Spleen (tissue), 11 donors: ENCODE measurements at regions not wholly inside any gene's neighbourhood (a gene's known extent, or its start where the extent isn't known, plus 50 kb on each side); places are given as distances from the start of the nearest gene placed in this dataset.

Experiments
- DNase-seq: peaks from one replicate; pipeline ENCODE4 v3.0.0-alpha.2; 2020
- H3K27ac ChIP-seq, 8 donors: fragments of 200-600 bp; sonication (generic) in 7 of 8; 1 replicate in 4 of 8; 2 replicates in 4 of 8; pipeline versions ENCODE4 v1.5.0 to v1.8.0; 2016 to 2021; ENCODE audit warnings: inconsistent platforms in 4 of 8, mild to moderate bottlenecking in 4 of 8, moderate library complexity in 1 of 8
- H3K27me3 ChIP-seq, 7 donors: fragments of 200-600 bp; sonication (generic) in 6 of 7; replicated peaks in 1 of 7; 1 replicate in 4 of 7; 2 replicates in 3 of 7; pipeline versions ENCODE4 v1.5.0 to v1.8.0; 2016 to 2021; ENCODE audit warnings: inconsistent platforms in 3 of 7, mild to moderate bottlenecking in 1 of 7
- H3K36me3 ChIP-seq, 6 donors: fragments of 200-600 bp; sonication (generic) in 5 of 6; 1 replicate in 4 of 6; 2 replicates in 2 of 6; pipeline versions ENCODE4 v1.5.0 to v1.8.0; 2016 to 2021; ENCODE audit warnings: inconsistent platforms in 2 of 6
- H3K4me1 ChIP-seq, 6 donors: fragments of 200-600 bp; sonication (generic) in 5 of 6; 1 replicate in 3 of 6; 2 replicates in 3 of 6; pipeline versions ENCODE4 v1.5.0 to v1.8.0; 2016 to 2021; ENCODE audit warnings: inconsistent platforms in 3 of 6
- H3K4me3 ChIP-seq, 8 donors: fragments of 200-600 bp; sonication (generic) in 7 of 8; 1 replicate in 4 of 8; 2 replicates in 4 of 8; pipeline versions ENCODE4 v1.5.0 to v1.8.0; 2016 to 2021; ENCODE audit warnings: inconsistent platforms in 4 of 8, mild to moderate bottlenecking in 4 of 8, moderate library complexity in 2 of 8
- H3K9me3 ChIP-seq, 8 donors: fragments of 200-600 bp; sonication (generic) in 7 of 8; 1 replicate in 4 of 8; 2 replicates in 4 of 8; pipeline versions ENCODE4 v1.5.0 to v1.8.0; 2016 to 2021; ENCODE audit warnings: inconsistent platforms in 4 of 8
- CTCF ChIP-seq, 11 experiments: fragments of 200-600 bp in 7 of 11; fragments of 450-650 bp in 4 of 11; sonication (generic) in 4 of 11; IDR thresholded peaks in 8 of 11; conservative IDR thresholded peaks in 3 of 11; 1 replicate in 7 of 11; 2 replicates in 4 of 11; pipeline versions ENCODE4 v1.4.0 to v1.8.0; 2016 to 2021; ENCODE audit warnings: antibody characterized with exemption in 11 of 11, inconsistent platforms in 4 of 11, mild to moderate bottlenecking in 1 of 11
- POLR2A ChIP-seq, 3 donors: fragments of 450-650 bp; IDR thresholded peaks; one replicate each; pipeline ENCODE4 v1.5.1; 2017; ENCODE audit warnings: antibody characterized with exemption in 3 of 3, mild to moderate bottlenecking in 1 of 3
- POLR2AphosphoS5 ChIP-seq, 3 donors: sonication (generic); formaldehyde crosslinking; IDR thresholded peaks; one replicate each; pipeline ENCODE4 v1.5.1; 2017; ENCODE audit warnings: antibody characterized with exemption in 3 of 3
- WGBS, 5 donors: extraction: QIAGEN DNeasy Blood & Tissue Kit in 3 of 5; methylation state at CpG; one replicate each; pipeline versions ENCODE4 v1.1.5 to v1.1.7; 2013 to 2018; 5-methylcytosine and 5-hydroxymethylcytosine counted together
- intact Hi-C: fragments of 100-400 bp; cut with DNase I; formaldehyde crosslinking; loops from one replicate; pipeline ENCODE4 v1.15.0; 2023; ENCODE audit warnings: low total_unique reads
- donor health status: healthy with polysubstance abuse.
- donor health status: DM: no; HTN: no; CAD: no; lungs with moderate emphysema.
- donor health status: DM: no; HTN: no; CAD: no.
- donor health status: Bipolar disorder and iron deficiency.
- donor health status: healthy.
- donor health status: DM: no; HTN: no; CAD: no.
- donor health status: DM: yes; HTN: yes; CAD: no.

- intact Hi-C loops, result no loop called here
- Histone ChIP-seq H3K4me1 (no peaks in the 10 kb centered on the region), H3K4me3 (no peak overlapping the region), H3K27ac (no peak overlapping the region), H3K36me3 (no peaks in the 10 kb centered on the region), H3K9me3 (no peaks in the 10 kb centered on the region), H3K27me3 (no peaks in the 10 kb centered on the region)
- no peak for DNase-seq
- WGBS, 5 donors, result 79 to 90% (median 84%) methylated on average over 2 of the region's 2 CpGs
- TF ChIP-seq POLR2AphosphoS5 (IDR thresholded peaks at IDR 0.05), result no peak
- no peak for TF ChIP-seq POLR2A (IDR thresholded peaks at IDR 0.05)
- TF ChIP-seq CTCF (IDR thresholded peaks at IDR 0.05 in 8 of 11, conservative IDR thresholded peaks at IDR 0.05 in 3 of 11), result no peak
These were observed 454.7 kb upstream of the PRICKLE1 start for GRCh38 chr12:43044241-43044640.

- intact Hi-C loops, result no loop called here
- Histone ChIP-seq H3K27me3 (no peaks in the 10 kb centered on the region), H3K36me3 (no peaks in the 10 kb centered on the region), H3K9me3 (no peaks in the 10 kb centered on the region), H3K4me1 (no peaks in the 10 kb centered on the region), H3K27ac (no peak overlapping the region), H3K4me3 (no peak overlapping the region)
- TF ChIP-seq POLR2A (IDR thresholded peaks at IDR 0.05) (no peak), CTCF (IDR thresholded peaks at IDR 0.05 in 8 of 11, conservative IDR thresholded peaks at IDR 0.05 in 3 of 11) (no peak), POLR2AphosphoS5 (IDR thresholded peaks at IDR 0.05) (no peak)
- no peak for DNase-seq
- 77 to 90% (median 81%) methylated on average over 3 of the region's 3 CpGs for WGBS, 5 donors
These were observed 449.4 kb upstream of the PRICKLE1 start for GRCh38 chr12:43038991-43039390.

GRCh38 chr12:43029971-43030370, 440.4 kb upstream of the PRICKLE1 start:
- no peaks in the 10 kb centered on the region for H3K27me3 ChIP-seq
- intact Hi-C loops, result no loop called here
- H3K4me3 ChIP-seq, result no peak overlapping the region
- 77 to 90% (median 83%) methylated on average over 2 of the region's 2 CpGs for WGBS, 5 donors
- no peak for DNase-seq
- TF ChIP-seq POLR2A (IDR thresholded peaks at IDR 0.05) (no peak), CTCF (IDR thresholded peaks at IDR 0.05 in 8 of 11, conservative IDR thresholded peaks at IDR 0.05 in 3 of 11) (no peak), POLR2AphosphoS5 (IDR thresholded peaks at IDR 0.05) (no peak)
- no peaks in the 10 kb centered on the region for H3K4me1 ChIP-seq
- H3K36me3 ChIP-seq, result no peaks in the 10 kb centered on the region
- peaks cover 0 to 33% (median 11%) of the 10 kb centered on the region in 8 donors for H3K9me3 ChIP-seq
- H3K27ac ChIP-seq, result no peak overlapping the region

GRCh38 chr12:43028826-43029225, 439.3 kb upstream of the PRICKLE1 start:
- Histone ChIP-seq H3K27me3 (no peaks in the 10 kb centered on the region), H3K9me3 (peaks cover 0 to 33% (median 11%) of the 10 kb centered on the region in 8 donors), H3K27ac (no peak overlapping the region), H3K4me3 (no peak overlapping the region), H3K4me1 (no peaks in the 10 kb centered on the region), H3K36me3 (no peaks in the 10 kb centered on the region)
- intact Hi-C loops, result no loop called here
- DNase-seq, result no peak
- TF ChIP-seq POLR2AphosphoS5 (IDR thresholded peaks at IDR 0.05), result no peak
- TF ChIP-seq POLR2A (IDR thresholded peaks at IDR 0.05), result no peak
- TF ChIP-seq CTCF (IDR thresholded peaks at IDR 0.05 in 8 of 11, conservative IDR thresholded peaks at IDR 0.05 in 3 of 11), result no peak
- WGBS, 5 donors, result 36 to 60% (median 41%) methylated on average over 3 of the region's 3 CpGs
